ENCODE measurements at regions not wholly inside any gene's neighbourhood (a gene's known extent, or its start where the extent isn't known, plus 50 kb on each side); places are given as distances from the start of the nearest gene placed in this dataset.

DNA sequence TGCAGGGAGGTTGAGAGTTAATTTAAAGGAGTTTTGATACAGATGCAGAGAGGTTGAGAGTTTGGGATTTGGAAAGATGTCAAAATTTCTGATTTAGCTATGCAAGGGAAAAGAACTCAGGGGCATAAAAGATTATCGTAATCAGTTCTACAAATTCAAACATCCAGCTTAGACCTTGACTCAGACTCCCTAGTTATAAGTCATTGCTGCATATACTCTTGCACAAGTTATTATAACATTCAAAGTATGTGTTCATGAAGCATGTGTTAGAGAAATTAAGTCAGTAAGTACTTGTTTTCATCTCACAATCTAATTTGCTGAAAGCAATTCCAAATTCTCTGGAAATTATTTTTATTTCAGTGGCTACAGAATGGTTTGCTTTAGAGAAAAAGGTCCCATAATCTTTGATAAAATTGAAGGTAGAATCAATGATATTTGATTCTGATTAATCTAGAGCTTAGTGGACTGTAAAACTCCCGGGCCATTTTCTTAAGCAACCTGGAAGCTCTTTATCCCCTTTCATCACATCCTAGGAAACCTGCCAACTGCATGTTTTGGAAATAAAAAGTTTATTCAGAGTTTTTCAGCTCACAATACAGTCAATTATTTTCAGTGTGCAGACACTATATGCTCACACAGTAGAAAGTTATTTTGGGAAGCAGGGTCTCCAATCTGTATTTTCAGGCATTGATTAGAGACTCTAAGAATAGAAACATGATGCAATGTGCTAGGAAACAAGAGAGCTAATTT, 132.9 kb upstream of the SPANXC start:
- intact Hi-C loops (cut with DNase I, micrococcal nuclease), result no loop called here
- H3K27ac Mint-ChIP-seq, result no peak overlapping the region
- no peak for DNase-seq
- ATAC-seq, result no peak
- no peaks in the 10 kb centered on the region for H3K27me3 Mint-ChIP-seq
- no peaks in the 10 kb centered on the region for H3K36me3 Mint-ChIP-seq (ENCODE audit: low read depth)
- peaks cover 2% of the 10 kb centered on the region for H3K9me3 Mint-ChIP-seq (ENCODE audit: low read depth)
- H3K4me1 Mint-ChIP-seq, result no peaks in the 10 kb centered on the region
- CTCF ChIA-PET, result no interaction called here
- H3K4me3 Mint-ChIP-seq, result no peak overlapping the region
- POLR2A ChIA-PET, result no interaction called here

DNA sequence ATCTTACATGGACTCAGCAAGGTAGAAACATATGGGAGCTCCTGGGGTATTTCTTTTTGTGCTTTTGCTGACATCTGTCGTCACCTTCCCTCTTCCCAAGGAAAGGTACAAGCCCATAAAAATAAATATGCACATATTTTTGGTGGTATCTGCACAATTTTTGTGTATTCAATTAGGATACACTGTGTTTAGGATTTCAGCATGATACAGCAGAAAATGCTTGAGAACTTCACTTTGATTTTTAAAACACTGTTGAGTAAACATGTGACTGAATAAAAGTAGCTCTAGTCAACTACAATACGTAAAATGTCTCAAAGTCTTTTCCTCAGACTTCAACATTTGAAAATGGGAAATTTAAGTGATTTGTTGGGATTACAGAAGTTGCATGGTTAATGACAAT, 99.4 kb upstream of the SPANXC start:
- Mint-ChIP-seq H3K4me3 (no peak overlapping the region), H3K27me3 (no peaks in the 10 kb centered on the region), H3K4me1 (no peaks in the 10 kb centered on the region), H3K36me3 (ENCODE audit: low read depth) (no peaks in the 10 kb centered on the region), H3K27ac (no peak overlapping the region), H3K9me3 (ENCODE audit: low read depth) (peaks cover 6% of the 10 kb centered on the region)
- ATAC-seq (no peak), DNase-seq (no peak)
- ChIA-PET POLR2A (no interaction called here), CTCF (no interaction called here)
- intact Hi-C loops (cut with DNase I, micrococcal nuclease), result no loop called here

DNA sequence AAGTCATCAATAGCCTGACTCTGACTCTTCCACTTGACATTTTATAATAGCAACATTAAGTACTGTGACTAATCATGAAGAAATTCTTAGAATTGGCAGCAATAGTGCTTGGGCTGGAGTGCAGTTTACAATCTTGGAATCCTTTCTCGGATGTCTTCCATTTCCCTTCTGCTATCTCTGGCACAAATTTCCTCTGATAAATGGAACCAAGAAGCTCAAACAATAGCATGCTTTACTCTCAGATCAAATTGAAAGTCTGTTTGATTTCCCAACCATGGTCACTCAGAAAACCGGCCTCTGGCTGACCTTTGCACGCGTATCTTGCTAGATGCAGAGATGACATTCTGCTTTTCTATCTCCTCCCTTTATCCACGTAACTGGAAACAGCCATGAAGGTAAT, 99.0 kb upstream of the SPANXC start:
- CTCF ChIA-PET, result no interaction called here
- Mint-ChIP-seq H3K4me3 (no peak overlapping the region), H3K27ac (no peak overlapping the region), H3K9me3 (ENCODE audit: low read depth) (peaks cover 4% of the 10 kb centered on the region), H3K4me1 (no peaks in the 10 kb centered on the region), H3K36me3 (ENCODE audit: low read depth) (no peaks in the 10 kb centered on the region), H3K27me3 (no peaks in the 10 kb centered on the region)
- ATAC-seq (no peak), DNase-seq (no peak)
- POLR2A ChIA-PET, result no interaction called here
- intact Hi-C loops (cut with DNase I, micrococcal nuclease), result no loop called here

DNA sequence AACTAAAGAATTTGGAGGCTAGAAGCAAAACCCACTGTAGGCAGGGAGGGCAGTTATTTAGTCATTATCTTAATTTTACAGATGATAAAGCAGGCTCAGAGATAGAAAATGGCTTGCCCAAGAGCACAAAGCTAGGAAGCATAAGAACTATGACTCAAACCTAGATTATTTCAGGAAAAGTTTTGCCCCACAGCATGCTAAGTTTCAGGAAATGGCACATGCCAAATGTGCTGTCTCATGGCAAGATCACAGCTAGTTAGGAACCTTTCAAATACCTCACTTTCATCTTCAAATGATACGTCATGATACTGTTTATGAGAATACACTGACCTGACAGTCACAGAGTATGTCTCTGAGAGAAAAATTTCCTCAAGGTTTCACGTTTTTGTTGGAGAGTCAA, 78.5 kb upstream of the SPANXC start:
- no peaks in the 10 kb centered on the region for H3K27me3 Mint-ChIP-seq

DNA sequence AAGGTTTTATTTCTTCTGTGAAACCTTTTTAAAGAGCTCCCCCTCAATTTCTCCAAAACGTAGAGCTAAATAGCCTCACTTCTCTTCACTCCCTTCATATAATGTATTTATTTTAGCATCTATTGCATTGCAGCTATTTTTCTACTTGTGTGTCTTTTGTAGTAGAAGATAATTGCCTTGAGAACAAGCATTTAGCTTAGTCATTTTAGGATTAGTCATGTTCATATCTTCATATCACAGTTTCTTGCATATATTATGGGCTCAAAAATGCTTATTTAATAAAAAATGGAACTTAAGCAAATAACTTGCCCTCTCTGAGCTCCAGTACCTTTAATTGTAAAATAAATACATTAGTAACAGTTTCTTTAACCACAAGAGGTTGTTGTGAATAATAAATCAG, 72.1 kb upstream of the SPANXC start:
- H3K27me3 Mint-ChIP-seq, result no peaks in the 10 kb centered on the region
- H3K9me3 Mint-ChIP-seq (ENCODE audit: low read depth), result peaks cover 7% of the 10 kb centered on the region
- intact Hi-C loops (cut with DNase I, micrococcal nuclease), result no loop called here
- ATAC-seq (no peak), DNase-seq (no peak)
- no peak overlapping the region for H3K4me3 Mint-ChIP-seq
- H3K4me1 Mint-ChIP-seq, result no peaks in the 10 kb centered on the region
- no peak overlapping the region for H3K27ac Mint-ChIP-seq
- ChIA-PET POLR2A (no interaction called here), CTCF (no interaction called here)
- H3K36me3 Mint-ChIP-seq (ENCODE audit: low read depth), result no peaks in the 10 kb centered on the region

More for the DNA sequence above, 78.5 kb upstream of the SPANXC start:
- Mint-ChIP-seq H3K4me3 (no peak overlapping the region), H3K27ac (no peak overlapping the region), H3K9me3 (ENCODE audit: low read depth) (peaks cover 7% of the 10 kb centered on the region), H3K36me3 (ENCODE audit: low read depth) (no peaks in the 10 kb centered on the region), H3K4me1 (no peaks in the 10 kb centered on the region)
- no peak for DNase-seq
- intact Hi-C loops (cut with DNase I, micrococcal nuclease), result no loop called here
- no peak for ATAC-seq
- ChIA-PET CTCF (no interaction called here), POLR2A (no interaction called here)

DNA sequence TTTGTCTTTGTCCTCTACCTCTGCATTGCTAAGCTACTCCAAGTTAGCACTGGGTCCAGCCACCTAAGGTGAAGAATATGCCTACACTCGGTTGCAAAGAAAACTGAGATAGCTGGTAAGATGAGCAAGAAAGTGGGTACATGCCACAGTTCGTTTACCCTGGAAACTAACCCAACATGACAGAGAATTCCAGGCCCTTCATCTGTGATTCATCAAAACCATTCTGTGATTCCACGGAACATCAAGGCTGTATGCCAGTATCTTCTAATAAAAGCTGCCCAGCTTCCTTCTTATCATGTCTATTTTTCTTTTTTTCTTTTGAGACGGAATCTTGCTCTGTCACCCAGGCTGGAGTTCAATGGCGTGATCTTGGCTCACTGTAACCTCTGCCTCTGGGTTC, 58.7 kb upstream of the SPANXC start:
- intact Hi-C loops (cut with DNase I, micrococcal nuclease), result no loop called here
- POLR2A ChIA-PET, result no interaction called here
- Mint-ChIP-seq H3K27me3 (no peaks in the 10 kb centered on the region), H3K4me1 (no peaks in the 10 kb centered on the region), H3K4me3 (no peak overlapping the region), H3K9me3 (ENCODE audit: low read depth) (no peaks in the 10 kb centered on the region), H3K27ac (no peak overlapping the region), H3K36me3 (ENCODE audit: low read depth) (no peaks in the 10 kb centered on the region)
- ATAC-seq, result no peak
- CTCF ChIA-PET, result no interaction called here
- no peak for DNase-seq

Data from activated CD4-positive, alpha-beta T cell treated with anti-CD3 and anti-CD28 coated beads for 36 hours (primary cell).